ENCODE measurements at regions not wholly inside any gene's neighbourhood (a gene's known extent, or its start where the extent isn't known, plus 50 kb on each side); places are given as distances from the start of the nearest gene placed in this dataset.

- no peak overlapping the region for H2AK5ac ChIP-seq (ENCODE audit: insufficient read length, low read length)
- H4K5ac ChIP-seq (ENCODE audit: insufficient read length, low read depth, low read length): no peak overlapping the region
- H3K56ac ChIP-seq (ENCODE audit: insufficient read length, low read depth, low read length): no peak overlapping the region
- H3K23ac ChIP-seq (ENCODE audit: insufficient read length, low read depth, low read length): no peak overlapping the region
- no peak overlapping the region for H3K4me2 ChIP-seq (ENCODE audit: insufficient read depth, insufficient read length, low read length)
- H2BK120ac ChIP-seq (ENCODE audit: low read depth, low read length, poor library complexity, severe bottlenecking): no peak overlapping the region
- H3K14ac ChIP-seq (ENCODE audit: insufficient read depth, low read length): no peak overlapping the region
- H3K4ac ChIP-seq (ENCODE audit: low read depth, low read length): no peak overlapping the region
- Mint-ChIP-seq H3K36me3 (ENCODE audit: insufficient read depth in 1 of 3, low read depth in 3 of 3) (no peaks in the 10 kb centered on the region; a peak in 1 of 7 replicates), H3K4me1 (no peaks in the 10 kb centered on the region), H3K27ac (no peak overlapping the region), H3K4me3 (no peak overlapping the region), H3K9me3 (no peaks in the 10 kb centered on the region; a peak in 1 of 5 replicates), H3K27me3 (ENCODE audit: low read depth) (no peaks in the 10 kb centered on the region)
- H2BK20ac ChIP-seq (ENCODE audit: low read depth, low read length, poor library complexity, severe bottlenecking): no peak overlapping the region
- H3K9ac ChIP-seq (ENCODE audit: extremely low read depth, insufficient read length, low read length): no peak overlapping the region
- no peaks in the 10 kb centered on the region for H3K9me3 ChIP-seq (ENCODE audit: control insufficient read depth, low read depth, low read length)
- no peaks in the 10 kb centered on the region for H3K23me2 ChIP-seq (ENCODE audit: insufficient read length, low read depth, low read length, poor library complexity, severe bottlenecking)
- H2AFZ ChIP-seq (ENCODE audit: low read length): no peak overlapping the region
- no peaks in the 10 kb centered on the region for H3K4me1 ChIP-seq (ENCODE audit: insufficient read depth, low read length)
- H3K27me3 ChIP-seq (ENCODE audit: insufficient read depth, low read length): no peaks in the 10 kb centered on the region
- no peaks in the 10 kb centered on the region for H4K20me1 ChIP-seq (ENCODE audit: control insufficient read depth, insufficient read depth, insufficient read length)
- no peak overlapping the region for H4K91ac ChIP-seq (ENCODE audit: insufficient read length, low read depth, low read length)
- TF ChIP-seq, protein P1, sequence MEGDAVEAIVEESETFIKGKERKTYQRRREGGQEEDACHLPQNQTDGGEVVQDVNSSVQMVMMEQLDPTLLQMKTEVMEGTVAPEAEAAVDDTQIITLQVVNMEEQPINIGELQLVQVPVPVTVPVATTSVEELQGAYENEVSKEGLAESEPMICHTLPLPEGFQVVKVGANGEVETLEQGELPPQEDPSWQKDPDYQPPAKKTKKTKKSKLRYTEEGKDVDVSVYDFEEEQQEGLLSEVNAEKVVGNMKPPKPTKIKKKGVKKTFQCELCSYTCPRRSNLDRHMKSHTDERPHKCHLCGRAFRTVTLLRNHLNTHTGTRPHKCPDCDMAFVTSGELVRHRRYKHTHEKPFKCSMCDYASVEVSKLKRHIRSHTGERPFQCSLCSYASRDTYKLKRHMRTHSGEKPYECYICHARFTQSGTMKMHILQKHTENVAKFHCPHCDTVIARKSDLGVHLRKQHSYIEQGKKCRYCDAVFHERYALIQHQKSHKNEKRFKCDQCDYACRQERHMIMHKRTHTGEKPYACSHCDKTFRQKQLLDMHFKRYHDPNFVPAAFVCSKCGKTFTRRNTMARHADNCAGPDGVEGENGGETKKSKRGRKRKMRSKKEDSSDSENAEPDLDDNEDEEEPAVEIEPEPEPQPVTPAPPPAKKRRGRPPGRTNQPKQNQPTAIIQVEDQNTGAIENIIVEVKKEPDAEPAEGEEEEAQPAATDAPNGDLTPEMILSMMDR (conservative IDR thresholded peaks at IDR 0.05): no peak
- no peaks in the 10 kb centered on the region for H3K79me1 ChIP-seq (ENCODE audit: insufficient read depth, low read depth, low read length, poor library complexity, severe bottlenecking)
- no CpG with 5 or more reads among the region's 1 CpG for WGBS (ENCODE audit: extremely low coverage, insufficient read length, low lambda C conversion rate)
- no peak overlapping the region for H2BK12ac ChIP-seq (ENCODE audit: insufficient read length, low read depth, low read length)
- no peak overlapping the region for H3K27ac ChIP-seq (ENCODE audit: insufficient read length, low read depth, low read length)
- no peaks in the 10 kb centered on the region for H3K79me2 ChIP-seq (ENCODE audit: insufficient read depth, low read length)
- no peak overlapping the region for H4K8ac ChIP-seq (replicated peaks; ENCODE audit: insufficient read length, low read depth, low read length)
- DNase-seq: no peak
- H3T11ph ChIP-seq (ENCODE audit: low read length): no peak overlapping the region
- H2BK15ac ChIP-seq (ENCODE audit: low read depth, low read length): no peak overlapping the region
- no peak overlapping the region for H3K18ac ChIP-seq (ENCODE audit: insufficient read length, low read depth, low read length)
- H2BK5ac ChIP-seq (ENCODE audit: insufficient read length, low read length): no peak overlapping the region
These were observed 758.3 kb downstream of the HDGFL1 start for GRCh38 chr6:23327621-23328020.
